ENCODE measurements at regions not wholly inside any gene's neighbourhood (a gene's known extent, or its start where the extent isn't known, plus 50 kb on each side); places are given as distances from the start of the nearest gene placed in this dataset.

- H3K27ac Mint-ChIP-seq: no peak overlapping the region
- no peak overlapping the region for H3K4me3 Mint-ChIP-seq
- no peaks in the 10 kb centered on the region for H3K9me3 Mint-ChIP-seq
- DNase-seq: no peak
- no peaks in the 10 kb centered on the region for H3K4me1 Mint-ChIP-seq (ENCODE audit: low read depth)
- no peaks in the 10 kb centered on the region for H3K36me3 Mint-ChIP-seq (ENCODE audit: low read depth)
- H3K27me3 Mint-ChIP-seq (ENCODE audit: insufficient read depth): peaks cover 28% of the 10 kb centered on the region
- TF ChIP-seq CTCF (IDR thresholded peaks at IDR 0.05): no peak
Observed at GRCh38 chr4:1459081-1459721, 53.0 kb upstream of the NKX1-1 start.

- Mint-ChIP-seq H3K9me3 (peaks cover 4% of the 10 kb centered on the region), H3K4me3 (no peak overlapping the region), H3K27me3 (ENCODE audit: insufficient read depth) (peaks cover 28% of the 10 kb centered on the region), H3K36me3 (ENCODE audit: low read depth) (peaks cover 5% of the 10 kb centered on the region; the same call in 1 of the 2 replicates), H3K27ac (no peak overlapping the region), H3K4me1 (ENCODE audit: low read depth) (no peaks in the 10 kb centered on the region)
- DNase-seq: no peak
- TF ChIP-seq CTCF (IDR thresholded peaks at IDR 0.05): no peak
Observed at GRCh38 chr4:1458581-1458980, 52.3 kb upstream of the NKX1-1 start.
